HG03354 (cell line): ENCODE measurements at regions not wholly inside any gene's neighbourhood (a gene's known extent, or its start where the extent isn't known, plus 50 kb on each side); places are given as distances from the start of the nearest gene placed in this dataset.
"Not testable (repeated sequence)": the region's sequence is repeated elsewhere in the genome, so short reads cannot be mapped to it uniquely, and the experiment has no call there.

Source experiments
- ATAC-seq: cut with Tn5 transposase; IDR thresholded peaks from one replicate; pipeline ENCODE4 v1.9.1; 2021; ENCODE audit warnings: mild to moderate bottlenecking; ENCODE audit not compliant: unreplicated experiment, poor library complexity, severe bottlenecking

- no peak for ATAC-seq
Observed at GRCh38 chrX:54615109-54615508, 85.1 kb downstream of the GNL3L start.

DNA sequence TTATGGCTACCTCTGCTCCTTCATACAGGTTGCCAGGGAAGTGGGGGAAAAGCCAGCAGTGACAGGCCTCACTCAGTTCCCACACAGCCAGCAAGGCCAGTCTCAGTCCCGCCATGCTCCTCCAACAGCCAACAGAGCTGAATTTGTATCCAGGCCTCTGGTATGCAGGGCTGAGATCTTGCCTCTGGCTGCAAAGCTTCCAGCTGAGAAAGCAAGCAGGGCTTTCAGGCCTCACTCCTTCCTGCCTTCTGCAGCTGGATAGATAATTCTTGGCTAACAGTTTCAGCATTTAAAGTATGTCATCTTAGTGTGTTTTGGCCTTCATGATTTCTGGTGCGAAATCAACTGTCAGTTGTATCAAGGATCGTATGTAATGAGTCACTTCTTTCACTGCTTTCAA is 103.6 kb downstream of the GNL3L start:
- ATAC-seq, result no peak

GRCh38 chrX:54639018-54639345 is 109.0 kb downstream of the GNL3L start:
- ATAC-seq, result no peak

DNA sequence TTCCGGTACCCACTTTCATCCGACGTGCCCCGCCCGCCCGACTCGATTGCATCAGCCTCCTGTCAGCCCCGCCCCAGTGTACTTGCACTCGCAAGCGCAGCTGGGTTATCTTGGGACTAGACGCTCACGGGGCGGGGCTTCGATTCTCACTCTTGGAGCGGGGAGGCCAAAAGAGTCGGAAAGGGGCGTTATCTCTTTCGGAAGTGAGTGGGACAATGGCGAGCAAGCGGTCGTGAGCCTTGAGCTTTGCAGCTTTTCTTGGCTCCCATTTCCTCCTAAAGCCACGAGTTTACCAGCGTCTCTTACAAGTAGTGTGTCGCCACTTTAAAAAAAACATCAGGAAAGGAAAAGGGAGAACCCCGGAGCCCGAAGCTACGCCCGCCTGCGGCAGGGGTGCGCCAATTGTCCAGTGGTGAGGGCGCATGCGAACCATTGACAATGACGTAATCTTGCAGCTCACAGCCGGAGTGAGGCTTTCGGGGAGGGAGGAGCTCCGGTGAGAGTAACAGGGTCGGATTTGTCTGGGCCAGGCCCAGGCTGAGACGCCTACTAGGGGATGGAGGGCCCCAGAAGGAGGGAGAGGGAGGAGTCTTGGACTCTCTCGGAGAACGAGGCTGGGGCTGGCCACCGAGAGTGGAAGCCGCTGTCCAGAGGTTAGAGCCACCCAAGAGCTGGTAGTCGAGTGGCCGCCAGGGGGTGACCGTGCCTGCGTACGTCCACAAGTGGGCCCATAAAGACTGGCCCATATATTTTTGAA is 109.5 kb downstream of the GNL3L start:
- ATAC-seq, result peak; percentile 94

- ATAC-seq, result no peak
Observed at GRCh38 chrX:54640103-54640690, 110.2 kb downstream of the GNL3L start.

- no peak for ATAC-seq
Observed at GRCh38 chrX:54640736-54641135, 110.7 kb downstream of the GNL3L start.

DNA sequence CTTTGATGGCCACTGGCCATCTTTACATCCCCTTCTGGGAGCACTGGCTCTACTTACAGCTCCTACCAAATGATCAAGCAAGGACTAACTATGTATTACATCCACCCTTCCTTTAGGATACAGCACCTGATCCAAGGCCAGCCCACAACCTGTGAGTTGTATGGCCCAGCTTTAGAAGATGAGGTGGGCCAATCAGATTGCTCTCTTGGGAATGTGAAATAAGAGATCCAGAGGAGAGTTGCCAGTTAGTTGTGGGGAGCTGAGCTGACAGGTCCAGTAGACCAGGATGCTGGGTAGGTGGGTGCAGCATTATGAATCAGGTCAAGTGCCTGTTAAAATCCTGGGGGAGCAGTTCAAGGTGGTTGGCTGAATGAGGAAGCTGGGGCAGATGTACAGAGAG is 111.5 kb downstream of the GNL3L start:
- no peak for ATAC-seq

DNA sequence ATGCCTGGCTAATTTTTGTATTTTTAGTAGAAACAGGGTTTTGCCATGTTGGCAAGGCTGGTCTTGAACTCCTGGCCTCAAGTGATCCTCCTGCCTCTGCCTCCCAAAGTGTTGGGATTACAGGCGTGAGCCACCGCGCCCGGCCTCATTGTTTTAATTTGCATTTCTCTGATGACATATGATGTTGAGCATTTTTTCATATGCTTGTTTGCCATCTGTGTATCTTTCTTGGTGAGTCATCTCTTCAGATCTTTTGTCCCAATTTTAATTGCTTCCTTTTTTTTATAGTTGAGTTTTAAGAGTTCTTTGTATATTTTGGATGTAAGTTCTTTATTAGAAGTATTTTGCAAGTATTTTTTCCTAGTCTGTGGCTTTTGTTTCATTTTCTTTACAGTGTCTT is 117.6 kb downstream of the GNL3L start:
- ATAC-seq, result not testable (repeated sequence)

- no peak for ATAC-seq
Observed at GRCh38 chrX:54659547-54659946, 129.5 kb downstream of the GNL3L start.

- ATAC-seq, result no peak
Observed at GRCh38 chrX:54675762-54676161, 122.3 kb downstream of the ITIH6 start.

GRCh38 chrX:54695231-54695630 is 102.8 kb downstream of the ITIH6 start:
- no peak for ATAC-seq

DNA sequence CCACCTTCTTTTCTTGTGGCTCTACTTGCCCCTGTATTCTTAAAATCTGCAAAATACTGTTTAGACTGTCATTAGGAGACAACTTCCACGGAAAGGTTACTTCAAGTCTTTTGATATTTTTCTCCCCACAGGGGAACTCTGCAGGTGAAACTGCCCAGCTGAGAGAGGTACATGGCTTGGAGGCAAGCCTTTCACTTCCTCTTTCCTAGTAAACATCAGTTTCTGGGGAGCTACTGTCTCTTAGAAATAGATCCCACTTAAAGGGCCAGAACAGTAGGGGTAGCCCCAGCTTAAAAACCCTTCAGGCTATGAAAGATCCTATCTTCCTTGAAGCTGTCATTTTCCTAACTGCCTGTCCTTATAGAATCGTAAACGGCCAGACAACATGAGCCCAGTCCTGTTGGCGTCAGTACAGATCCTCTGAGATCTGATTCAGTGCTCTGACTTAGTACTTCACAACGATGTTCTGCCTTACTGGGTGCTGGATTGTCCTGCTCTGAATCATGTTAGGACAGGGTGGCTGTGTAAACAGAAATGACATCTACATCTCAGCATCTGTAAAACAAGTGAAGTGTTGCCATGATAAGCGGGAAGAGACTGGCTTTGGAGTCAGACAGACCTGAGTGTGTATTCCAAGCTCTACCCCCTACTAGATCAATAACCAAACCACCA is 102.1 kb downstream of the ITIH6 start:
- peak; percentile 100 for ATAC-seq
